K562 (cell line): ENCODE measurements at regions not wholly inside any gene's neighbourhood (a gene's known extent, or its start where the extent isn't known, plus 50 kb on each side); places are given as distances from the start of the nearest gene placed in this dataset.

ENCODE experiments used
- ATAC-seq: fragments of 200-7000 bp; cut with Tn5 transposase; 3 replicates; pipeline ENCODE4 v1.9.1; 2020; ENCODE audit warnings: moderate library complexity
- BruUV-seq: library from RNA; stranded (reverse); fragments of 400-500 nt; replicated peaks from 2 replicates; lab custom pipeline; 2021; lab: Mats Ljungman, UMichigan
- CTCF ChIA-PET: fragments of 300-600 bp; formaldehyde crosslinking; extraction: SDS; loops from one replicate; lab custom pipeline; 2021; ENCODE audit warnings: low intra/inter-chr PET ratio; lab: Yijun Ruan, JAX
- POLR2A ChIA-PET: fragments of 300-600, 350-650 bp; sonication (Branson Sonifier 250); formaldehyde crosslinking; extraction: SDS; loops from one replicate; lab custom pipeline; 2021; ENCODE audit warnings: antibody characterized with exemption, inconsistent platforms; lab: Yijun Ruan, JAX
- DNase-seq, 4 experiments: peaks; one replicate each; pipeline versions ENCODE4 v3.0.0 to v3.0.0-alpha.2; 2011 to 2018; ENCODE audit warnings: low spot score in 3 of 4, mixed read lengths in 3 of 4; ENCODE audit errors: extremely low read depth in 1 of 4
- FAIRE-seq: peaks from 2 replicates; lab custom pipeline; 2011; peaks lifted over from hg19 to GRCh38; lab: Jason Lieb, UNC
- H2AFZ ChIP-seq: 2 replicates; pipeline ENCODE4 v1.6.0; 2011; ENCODE audit warnings: low read depth, low read length, control low read depth, inconsistent platforms
- H3K27ac ChIP-seq: fragments of 200-600 bp; 3 replicates; pipeline ENCODE4 v1.8.0; 2011; ENCODE audit warnings: low read depth, mild to moderate bottlenecking, control low read depth, inconsistent platforms, low read length, moderate library complexity, mixed read lengths; ENCODE audit errors: extremely low read depth
- H3K27me3 ChIP-seq, 2 experiments: fragments of 300-600 bp in 1 of 2; 2 replicates in 1 of 2; 3 replicates in 1 of 2; pipeline versions ENCODE4 v1.6.0 to v1.8.0; 2011; ENCODE audit warnings: inconsistent platforms in 2 of 2, low read length in 2 of 2, mild to moderate bottlenecking in 1 of 2, mixed read lengths in 1 of 2, moderate library complexity in 1 of 2; ENCODE audit not compliant: control insufficient read depth in 2 of 2, insufficient read depth in 2 of 2
- H3K36me3 ChIP-seq: fragments of 300-600 bp; 3 replicates; pipeline ENCODE4 v1.8.0; 2011; ENCODE audit warnings: mild to moderate bottlenecking, low read length, inconsistent platforms; ENCODE audit not compliant: control insufficient read depth, insufficient read depth
- H3K4me1 ChIP-seq, 2 experiments: fragments of 200-600 bp in 1 of 2; replicated peaks in 1 of 2; 2 replicates in 1 of 2; 3 replicates in 1 of 2; pipeline versions ENCODE4 v1.5.1 to v1.8.0; 2011; ENCODE audit warnings: inconsistent platforms in 2 of 2, low read length in 2 of 2, mild to moderate bottlenecking in 1 of 2, mixed read lengths in 1 of 2, moderate library complexity in 1 of 2; ENCODE audit not compliant: control insufficient read depth in 2 of 2, insufficient read depth in 2 of 2
- H3K4me2 ChIP-seq: 2 replicates; pipeline ENCODE4 v1.6.1; 2011; ENCODE audit warnings: low read length, control low read depth, inconsistent platforms, mixed read lengths; ENCODE audit not compliant: insufficient read depth
- H3K4me3 ChIP-seq: fragments of 200-600 bp; sonication (generic), shearing (Covaris generic); 2 replicates; pipeline ENCODE4 v1.5.1; 2016; ENCODE audit warnings: control low read depth, inconsistent platforms
- H3K79me2 ChIP-seq: fragments of 200-600 bp; 3 replicates; pipeline ENCODE4 v1.8.0; 2011; ENCODE audit warnings: low read length, inconsistent platforms; ENCODE audit not compliant: control insufficient read depth, insufficient read depth
- H3K9ac ChIP-seq, 2 experiments: 2 replicates each; pipeline versions ENCODE4 v1.6.0 to v1.6.1; 2011; ENCODE audit warnings: low read depth in 2 of 2, low read length in 2 of 2, control low read depth in 1 of 2, inconsistent platforms in 1 of 2, mild to moderate bottlenecking in 1 of 2, mixed read lengths in 1 of 2; ENCODE audit not compliant: insufficient read depth in 1 of 2
- H3K9me1 ChIP-seq: one replicate; pipeline ENCODE4 v1.6.0; 2011; ENCODE audit warnings: inconsistent platforms, mild to moderate bottlenecking, low read length, moderate library complexity; ENCODE audit not compliant: control insufficient read depth, insufficient read depth
- H3K9me3 ChIP-seq: replicated peaks from 2 replicates; pipeline ENCODE4 v1.5.1; 2011; ENCODE audit warnings: low read depth, low read length, inconsistent platforms; ENCODE audit not compliant: control insufficient read depth, insufficient read depth
- H4K20me1 ChIP-seq: replicated peaks from 2 replicates; pipeline ENCODE4 v1.6.1; 2011; ENCODE audit warnings: low read length, inconsistent platforms, mixed read lengths; ENCODE audit not compliant: control insufficient read depth, insufficient read depth
- CCNT2 ChIP-seq: IDR thresholded peaks from 2 replicates; pipeline ENCODE4 v1.6.1; 2011; ENCODE audit warnings: borderline replicate concordance, low read depth, mild to moderate bottlenecking, moderate library complexity, mixed read lengths, low read length; ENCODE audit not compliant: insufficient read length; ENCODE audit errors: extremely low read depth
- SMAD2 ChIP-seq: fragments of 150-350 bp; IDR thresholded peaks from 2 replicates; pipeline ENCODE4 v1.6.1; 2014; ENCODE audit warnings: low read depth, mild to moderate bottlenecking, low read length
- ZNF232 ChIP-seq: sonication (generic); formaldehyde crosslinking; IDR thresholded peaks from 2 replicates; pipeline ENCODE4 v1.8.0; 2022; ENCODE audit warnings: mild to moderate bottlenecking, missing genetic modification reagents
- ZNF583 ChIP-seq: fragments of 250-450 bp; sonication (Bioruptor Pico); IDR thresholded peaks from 2 replicates; pipeline ENCODE4 v1.4.0; 2020
- WGBS: fragments of 100-300 bp; shearing (Covaris generic); methylation state at CpG from one replicate; pipeline ENCODE4 v1.1.6; 2016; ENCODE audit warnings: low coverage, mixed read lengths; ENCODE audit not compliant: insufficient coverage; ENCODE audit errors: missing lambda C conversion rate; 5-methylcytosine and 5-hydroxymethylcytosine counted together
- in situ Hi-C: fragments of 300-500 bp; cut with MboI; formaldehyde crosslinking; loops from 4 replicates; pipeline ENCODE4 v1.15.0; 2018; ENCODE audit warnings: inconsistent platforms, mixed read lengths
- intact Hi-C: fragments of 100-400 bp; cut with micrococcal nuclease; formaldehyde crosslinking; loops from 2 replicates; pipeline ENCODE4 v1.14.2; 2022
- TF ChIP-seq, protein P1 (sequence below): sonication (generic); formaldehyde crosslinking; IDR thresholded peaks from 2 replicates; pipeline ENCODE4 v1.8.1; 2023; ENCODE audit warnings: mild to moderate bottlenecking, missing genetic modification reagents

- no TSS peak for BruUV-seq
- no peak overlapping the region for H2AFZ ChIP-seq
- TF ChIP-seq SMAD2 (no peak), CCNT2 (no peak), ZNF232 (no peak), ZNF583 (CRISPR knock-in tag) (no peak)
- TF ChIP-seq, protein P1, sequence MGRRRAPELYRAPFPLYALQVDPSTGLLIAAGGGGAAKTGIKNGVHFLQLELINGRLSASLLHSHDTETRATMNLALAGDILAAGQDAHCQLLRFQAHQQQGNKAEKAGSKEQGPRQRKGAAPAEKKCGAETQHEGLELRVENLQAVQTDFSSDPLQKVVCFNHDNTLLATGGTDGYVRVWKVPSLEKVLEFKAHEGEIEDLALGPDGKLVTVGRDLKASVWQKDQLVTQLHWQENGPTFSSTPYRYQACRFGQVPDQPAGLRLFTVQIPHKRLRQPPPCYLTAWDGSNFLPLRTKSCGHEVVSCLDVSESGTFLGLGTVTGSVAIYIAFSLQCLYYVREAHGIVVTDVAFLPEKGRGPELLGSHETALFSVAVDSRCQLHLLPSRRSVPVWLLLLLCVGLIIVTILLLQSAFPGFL, result no peak
- DNase-seq (no peak), FAIRE-seq (no peak), ATAC-seq (no peak)
- H3K9ac ChIP-seq, result no peak overlapping the region
- H3K9me3 ChIP-seq, result no peaks in the 10 kb centered on the region
- H3K4me2 ChIP-seq, result no peak overlapping the region
- no peaks in the 10 kb centered on the region for H3K4me1 ChIP-seq
- H3K9me1 ChIP-seq, result no peaks in the 10 kb centered on the region
- H3K79me2 ChIP-seq, result no peaks in the 10 kb centered on the region
- H3K4me3 ChIP-seq, result no peak overlapping the region
- no peaks in the 10 kb centered on the region for H3K36me3 ChIP-seq
- POLR2A ChIA-PET, result interaction anchor here (1.0 to 1.2 kb wide), 2 partner anchors 12 to 13 kb away, joined by 3 to 4 read pairs; no protein-coding TSS in a partner anchor
- in situ Hi-C loops (no loop called here), intact Hi-C loops (no loop called here)
- WGBS, result 57% methylated on average over 3 of the region's 3 CpGs
- no peaks in the 10 kb centered on the region for H3K27me3 ChIP-seq
- H4K20me1 ChIP-seq, result no peaks in the 10 kb centered on the region
- no peak overlapping the region for H3K27ac ChIP-seq
- CTCF ChIA-PET, result no interaction called here
Measured at GRCh38 chr6:15861486-15861885, 198.7 kb upstream of the DTNBP1 start.
